Smooth muscle cell (in vitro differentiated cells): ENCODE measurements at regions not wholly inside any gene's neighbourhood (a gene's known extent, or its start where the extent isn't known, plus 50 kb on each side); places are given as distances from the start of the nearest gene placed in this dataset.

Experiments
- DNase-seq: peaks from one replicate; lab custom pipeline; 2025; ENCODE audit not compliant: unreplicated experiment; lab: John Stamatoyannopoulos, UW
- H2AFZ ChIP-seq: fragments of 200-600 bp; sonication (generic); 2 replicates; pipeline ENCODE4 v1.6.0; 2016; ENCODE audit warnings: antibody characterized with exemption, low read depth, mild to moderate bottlenecking
- H3F3A ChIP-seq: fragments of 200-600 bp; sonication (generic); 2 replicates; pipeline ENCODE4 v1.6.0; 2017; ENCODE audit warnings: antibody characterized with exemption, low read depth
- H3K27ac ChIP-seq: fragments of 200-600 bp; sonication (generic); 2 replicates; pipeline ENCODE4 v1.5.1; 2016; ENCODE audit warnings: low read depth, mild to moderate bottlenecking
- H3K27me3 ChIP-seq: fragments of 200-600 bp; sonication (generic); 2 replicates; pipeline ENCODE4 v1.6.1; 2016; ENCODE audit warnings: low read depth, mild to moderate bottlenecking
- H3K36me3 ChIP-seq: fragments of 200-600 bp; sonication (generic); 2 replicates; pipeline ENCODE4 v1.5.1; 2016; ENCODE audit warnings: low read depth
- H3K4me1 ChIP-seq: fragments of 200-600 bp; sonication (generic); 2 replicates; pipeline ENCODE4 v1.5.1; 2016; ENCODE audit warnings: low read depth
- H3K4me2 ChIP-seq: fragments of 200-600 bp; sonication (generic); 2 replicates; pipeline ENCODE4 v1.6.0; 2016; ENCODE audit warnings: mild to moderate bottlenecking
- H3K4me3 ChIP-seq: fragments of 200-600 bp; sonication (generic); 2 replicates; pipeline ENCODE4 v1.5.1; 2016; ENCODE audit warnings: mild to moderate bottlenecking
- H3K79me2 ChIP-seq: fragments of 200-600 bp; sonication (generic); 2 replicates; pipeline ENCODE4 v1.6.0; 2016; ENCODE audit warnings: low read depth, mild to moderate bottlenecking
- H3K9ac ChIP-seq: fragments of 200-600 bp; sonication (generic); 2 replicates; pipeline ENCODE4 v1.6.0; 2016; ENCODE audit warnings: low read depth
- H3K9me3 ChIP-seq: fragments of 200-600 bp; sonication (generic); replicated peaks from 2 replicates; pipeline ENCODE4 v1.5.1; 2016; ENCODE audit warnings: low read depth
- H4K20me1 ChIP-seq: fragments of 200-600 bp; sonication (generic); 2 replicates; pipeline ENCODE4 v1.6.0; 2016; ENCODE audit warnings: low read depth
- WGBS: methylation state at CpG from one replicate; pipeline ENCODE4 v1.1.7; 2016; ENCODE audit warnings: low lambda C conversion rate; 5-methylcytosine and 5-hydroxymethylcytosine counted together
- TF ChIP-seq, protein P1 (sequence below): fragments of 200-600 bp; sonication (generic); IDR thresholded peaks from 2 replicates; pipeline ENCODE4 v1.5.1; 2017; ENCODE audit warnings: borderline replicate concordance, mild to moderate bottlenecking, antibody characterized with exemption; ENCODE audit not compliant: insufficient read depth, poor library complexity, severe bottlenecking

DNA sequence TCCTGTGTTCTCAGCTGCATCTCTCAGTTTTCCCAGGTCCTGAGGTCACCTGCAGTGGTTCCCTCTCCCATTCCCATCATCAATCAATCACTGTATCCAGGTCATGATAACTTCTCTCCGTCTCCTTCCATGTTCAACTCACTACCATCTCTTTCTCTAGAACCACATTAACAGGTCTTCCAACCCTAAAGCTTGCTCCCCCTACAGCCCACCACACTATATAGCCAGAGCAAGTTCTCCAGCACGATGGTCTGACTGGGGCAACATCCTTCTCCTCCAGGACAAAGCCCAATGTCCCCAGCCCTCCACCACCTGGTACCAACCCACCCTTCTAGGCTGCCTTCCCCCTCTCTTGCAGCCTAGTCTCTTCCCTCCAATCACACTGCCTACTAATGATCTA is 241.6 kb downstream of the CDK5RAP2 start:
- Histone ChIP-seq H3K27ac (no peak overlapping the region), H3K27me3 (peaks cover 15% of the 10 kb centered on the region), H3K4me2 (no peak overlapping the region), H3K79me2 (no peaks in the 10 kb centered on the region), H3K4me1 (no peaks in the 10 kb centered on the region), H3F3A (no peaks in the 10 kb centered on the region), H3K9ac (no peak overlapping the region), H2AFZ (no peak overlapping the region), H3K36me3 (no peaks in the 10 kb centered on the region), H4K20me1 (no peaks in the 10 kb centered on the region), H3K4me3 (no peak overlapping the region), H3K9me3 (no peaks in the 10 kb centered on the region)
- no peak for DNase-seq
- WGBS, result 82% methylated on average over 2 of the region's 2 CpGs
- TF ChIP-seq, protein P1, sequence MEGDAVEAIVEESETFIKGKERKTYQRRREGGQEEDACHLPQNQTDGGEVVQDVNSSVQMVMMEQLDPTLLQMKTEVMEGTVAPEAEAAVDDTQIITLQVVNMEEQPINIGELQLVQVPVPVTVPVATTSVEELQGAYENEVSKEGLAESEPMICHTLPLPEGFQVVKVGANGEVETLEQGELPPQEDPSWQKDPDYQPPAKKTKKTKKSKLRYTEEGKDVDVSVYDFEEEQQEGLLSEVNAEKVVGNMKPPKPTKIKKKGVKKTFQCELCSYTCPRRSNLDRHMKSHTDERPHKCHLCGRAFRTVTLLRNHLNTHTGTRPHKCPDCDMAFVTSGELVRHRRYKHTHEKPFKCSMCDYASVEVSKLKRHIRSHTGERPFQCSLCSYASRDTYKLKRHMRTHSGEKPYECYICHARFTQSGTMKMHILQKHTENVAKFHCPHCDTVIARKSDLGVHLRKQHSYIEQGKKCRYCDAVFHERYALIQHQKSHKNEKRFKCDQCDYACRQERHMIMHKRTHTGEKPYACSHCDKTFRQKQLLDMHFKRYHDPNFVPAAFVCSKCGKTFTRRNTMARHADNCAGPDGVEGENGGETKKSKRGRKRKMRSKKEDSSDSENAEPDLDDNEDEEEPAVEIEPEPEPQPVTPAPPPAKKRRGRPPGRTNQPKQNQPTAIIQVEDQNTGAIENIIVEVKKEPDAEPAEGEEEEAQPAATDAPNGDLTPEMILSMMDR, result no peak

DNA sequence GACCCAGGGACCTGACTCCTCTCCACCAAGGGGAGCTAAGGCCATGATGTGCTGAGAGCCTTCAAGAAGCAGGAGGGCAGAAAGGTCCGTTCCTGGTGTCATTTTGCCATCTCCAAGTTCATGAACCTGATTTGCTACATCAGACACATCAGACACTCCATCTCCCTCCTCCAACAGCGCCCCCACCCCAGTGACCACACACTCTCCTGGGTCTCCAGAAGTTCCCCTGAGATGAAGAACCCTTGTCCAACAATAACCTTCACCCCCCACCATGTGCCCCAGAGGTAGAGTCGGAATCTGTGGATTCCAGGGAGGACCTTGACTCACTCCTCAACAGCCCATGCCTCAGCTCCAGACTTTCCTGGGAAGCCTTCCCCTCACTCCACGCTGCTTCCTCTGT is 242.8 kb downstream of the CDK5RAP2 start:
- no peaks in the 10 kb centered on the region for H3K9me3 ChIP-seq
- H3K9ac ChIP-seq, result no peak overlapping the region
- no peak overlapping the region for H3K27ac ChIP-seq
- no peak overlapping the region for H2AFZ ChIP-seq
- 91% methylated on average over 4 of the region's 4 CpGs for WGBS
- H4K20me1 ChIP-seq, result no peaks in the 10 kb centered on the region
- no peak overlapping the region for H3K4me3 ChIP-seq
- H3K4me2 ChIP-seq, result no peak overlapping the region
- TF ChIP-seq, protein P1, result no peak
- H3K4me1 ChIP-seq, result no peaks in the 10 kb centered on the region
- H3K27me3 ChIP-seq, result peaks cover 17% of the 10 kb centered on the region
- H3K79me2 ChIP-seq, result no peaks in the 10 kb centered on the region
- H3F3A ChIP-seq, result no peaks in the 10 kb centered on the region
- H3K36me3 ChIP-seq, result no peaks in the 10 kb centered on the region
- DNase-seq, result no peak

DNA sequence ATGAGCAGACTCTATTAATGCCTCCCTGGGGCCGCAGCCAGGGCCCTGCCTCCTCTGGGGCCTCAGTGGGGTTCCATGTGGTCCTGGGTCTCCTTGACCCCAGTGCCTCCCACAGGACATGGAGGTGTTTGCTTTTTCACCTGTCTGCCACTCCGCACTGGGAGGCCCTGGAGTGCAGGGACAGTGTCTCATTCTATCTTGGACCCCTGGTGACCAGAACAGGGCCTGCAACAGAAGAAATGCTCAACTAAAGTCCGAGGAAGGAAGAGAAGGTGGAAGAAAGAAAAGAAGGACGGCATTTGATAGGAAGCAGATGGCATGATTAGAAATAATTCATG is 243.2 kb downstream of the CDK5RAP2 start:
- 93% methylated on average over 4 of the region's 4 CpGs for WGBS

More for the DNA sequence above, 243.2 kb downstream of the CDK5RAP2 start:
- Histone ChIP-seq H3K4me1 (no peaks in the 10 kb centered on the region), H3K79me2 (no peaks in the 10 kb centered on the region), H3K4me3 (no peak overlapping the region), H3K27ac (no peak overlapping the region), H3K9ac (no peak overlapping the region), H3F3A (no peaks in the 10 kb centered on the region), H2AFZ (no peak overlapping the region), H3K9me3 (no peaks in the 10 kb centered on the region), H3K27me3 (peaks cover 17% of the 10 kb centered on the region), H3K4me2 (no peak overlapping the region), H3K36me3 (no peaks in the 10 kb centered on the region), H4K20me1 (no peaks in the 10 kb centered on the region)
- TF ChIP-seq, protein P1, result no peak
- DNase-seq, result no peak
